ENCODE measurements at regions not wholly inside any gene's neighbourhood (a gene's known extent, or its start where the extent isn't known, plus 50 kb on each side); places are given as distances from the start of the nearest gene placed in this dataset.

- no peak for TF ChIP-seq CTCF (IDR thresholded peaks at IDR 0.05; ENCODE audit: insufficient read depth, low read length, poor library complexity, severe bottlenecking)
- no peak for TF ChIP-seq EZH2phosphoT487 (conservative IDR thresholded peaks at IDR 0.05; ENCODE audit: low read length)
Measured at GRCh38 chr14:26741711-26742212, 143.9 kb upstream of the NOVA1 start.

All from SU-DHL-6 (cell line).